COLO668 (cell line): ENCODE measurements at regions not wholly inside any gene's neighbourhood (a gene's known extent, or its start where the extent isn't known, plus 50 kb on each side); places are given as distances from the start of the nearest gene placed in this dataset.
A peak's percentile ranks its signal among the peaks of the same experiment; 100 is the strongest.

ENCODE experiments used
- DNase-seq: peaks from one replicate; lab custom pipeline; 2025; ENCODE audit not compliant: unreplicated experiment; lab: John Stamatoyannopoulos, UW

- no peak for DNase-seq
Measured at GRCh38 chr15:77823736-77824135, 191.0 kb upstream of the LINGO1 start.

DNA sequence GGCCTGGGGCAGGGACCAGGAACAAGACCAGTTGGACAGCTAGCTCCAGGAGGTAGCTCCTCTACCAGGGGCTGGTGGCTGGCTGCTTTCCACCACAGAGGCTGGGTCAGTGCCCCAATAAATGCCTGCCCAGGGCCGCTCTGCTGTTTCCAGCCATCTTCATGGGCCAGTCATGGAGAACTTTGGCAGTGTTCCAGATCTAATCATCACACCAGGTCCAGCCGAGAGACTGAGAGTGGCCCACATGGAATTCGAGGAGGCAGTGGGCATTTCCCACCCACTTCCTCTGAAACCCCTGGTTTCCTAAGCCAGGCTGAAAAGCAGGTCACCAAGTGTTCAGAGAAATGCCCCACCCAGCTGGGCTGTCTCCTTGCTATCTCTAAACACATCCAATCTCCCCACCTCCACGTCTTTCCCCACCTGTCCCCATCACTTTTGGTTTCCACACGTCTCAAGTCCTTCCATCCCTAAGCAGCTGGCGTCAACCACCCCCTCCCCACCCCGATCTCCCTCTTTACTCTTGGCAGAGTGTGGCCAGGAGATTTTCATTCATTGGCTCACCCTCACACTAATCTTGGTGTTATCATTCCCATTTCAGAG, 190.0 kb upstream of the LINGO1 start:
- DNase-seq = no peak

GRCh38 chr15:77821959-77822256, 189.2 kb upstream of the LINGO1 start:
- no peak for DNase-seq

- DNase-seq = peak; percentile 42
Measured at GRCh38 chr15:77821188-77821958, 188.7 kb upstream of the LINGO1 start.

DNA sequence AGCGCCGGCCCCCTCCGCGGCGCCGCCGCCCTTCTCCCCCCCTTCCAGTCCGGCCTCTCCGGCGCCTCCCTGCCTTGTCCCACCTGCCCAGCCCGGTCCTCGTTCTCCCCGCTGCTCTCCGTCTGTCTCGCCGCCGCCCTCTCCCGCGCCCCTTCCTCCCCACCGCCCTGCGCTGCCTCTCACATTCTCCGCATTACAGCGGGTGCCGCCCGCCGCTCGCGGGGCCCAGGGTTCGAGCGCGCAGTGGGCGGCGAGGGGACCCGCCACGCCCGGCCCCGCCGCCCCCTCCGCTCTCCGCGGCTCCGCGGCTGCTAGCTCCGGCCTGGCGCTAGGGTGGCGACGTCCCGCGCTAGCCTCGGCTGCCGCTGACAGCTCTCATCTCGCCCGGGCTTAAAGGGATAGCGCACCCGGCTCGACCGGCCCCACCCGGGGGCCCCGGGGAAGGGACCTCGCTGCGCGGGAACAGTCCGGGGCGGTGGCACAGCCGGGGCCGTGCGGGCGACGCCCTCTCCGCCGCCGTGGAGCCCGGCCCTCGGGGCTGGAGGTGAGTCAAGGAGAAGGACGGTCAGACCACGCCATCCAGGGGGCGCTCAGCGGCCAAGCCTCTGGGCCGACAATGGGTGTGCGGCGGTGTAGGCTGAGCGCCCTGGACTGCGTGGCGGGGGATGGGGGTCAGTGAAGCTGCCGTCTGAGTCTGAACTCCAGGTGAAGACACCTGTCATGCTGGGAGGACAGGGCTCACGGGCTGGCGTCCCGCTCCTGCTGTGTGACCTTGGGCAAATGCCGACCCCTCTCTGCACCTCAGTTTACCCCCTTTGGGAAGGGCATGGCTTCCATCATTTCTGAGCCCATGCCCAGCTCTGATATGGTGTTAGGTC, 187.4 kb upstream of the LINGO1 start:
- DNase-seq = peak; percentile 27

- DNase-seq = peak; percentile 12
Measured at GRCh38 chr15:77819048-77819850, 186.5 kb upstream of the LINGO1 start.

DNA sequence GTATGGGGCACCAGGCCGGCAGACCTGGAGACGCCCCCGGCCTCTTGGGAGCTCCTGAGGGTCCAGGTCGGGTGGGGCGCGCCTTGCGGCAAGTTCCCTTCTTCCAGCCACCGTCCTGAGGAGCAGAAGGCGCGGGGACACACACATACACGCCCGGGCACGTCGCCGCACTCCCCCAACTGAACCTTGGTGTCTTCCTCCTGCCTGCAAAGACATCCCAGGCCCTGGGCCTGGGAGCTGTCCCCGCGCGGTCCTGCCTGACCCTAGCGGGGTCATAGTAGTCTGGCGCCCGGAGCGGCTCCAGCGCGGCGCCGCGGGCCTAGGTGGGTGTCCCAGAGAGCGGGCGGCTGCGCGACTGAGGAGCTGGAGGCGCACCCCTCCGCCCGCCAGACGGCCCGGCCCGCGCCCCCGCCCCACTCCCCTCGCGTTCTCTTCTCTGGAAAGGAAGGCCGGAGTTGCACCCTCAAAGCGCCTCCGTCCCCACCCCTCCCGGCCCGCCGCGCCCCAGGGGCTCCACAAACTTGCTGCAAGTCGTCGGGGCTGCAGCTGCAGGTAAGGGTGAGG, 185.9 kb upstream of the LINGO1 start:
- DNase-seq = no peak

GRCh38 chr15:77817434-77817833, 184.7 kb upstream of the LINGO1 start:
- DNase-seq = no peak

DNA sequence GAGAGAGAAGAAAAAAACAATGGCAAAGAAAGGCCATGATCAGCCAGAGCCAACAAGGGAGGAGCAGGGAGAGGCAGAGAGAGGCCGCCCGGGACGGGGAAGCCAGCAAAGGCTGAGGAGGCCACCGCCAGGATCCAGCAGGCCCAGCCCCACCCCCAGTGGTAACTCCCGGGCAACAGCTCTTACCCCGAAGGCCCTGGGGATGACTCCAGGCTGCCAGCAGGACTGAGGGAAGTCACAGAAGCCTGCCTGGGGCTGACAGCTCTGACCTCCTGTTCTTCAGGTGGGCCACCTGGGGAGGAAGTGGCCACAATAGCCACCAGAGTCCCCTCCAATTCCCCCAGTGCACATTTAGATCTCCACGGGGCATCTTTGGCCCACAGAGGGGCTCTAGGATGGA, 184.3 kb upstream of the LINGO1 start:
- no peak for DNase-seq

GRCh38 chr15:77815015-77815414, 182.3 kb upstream of the LINGO1 start:
- no peak for DNase-seq

GRCh38 chr15:77812664-77813063, 180.0 kb upstream of the LINGO1 start:
- no peak for DNase-seq

DNA sequence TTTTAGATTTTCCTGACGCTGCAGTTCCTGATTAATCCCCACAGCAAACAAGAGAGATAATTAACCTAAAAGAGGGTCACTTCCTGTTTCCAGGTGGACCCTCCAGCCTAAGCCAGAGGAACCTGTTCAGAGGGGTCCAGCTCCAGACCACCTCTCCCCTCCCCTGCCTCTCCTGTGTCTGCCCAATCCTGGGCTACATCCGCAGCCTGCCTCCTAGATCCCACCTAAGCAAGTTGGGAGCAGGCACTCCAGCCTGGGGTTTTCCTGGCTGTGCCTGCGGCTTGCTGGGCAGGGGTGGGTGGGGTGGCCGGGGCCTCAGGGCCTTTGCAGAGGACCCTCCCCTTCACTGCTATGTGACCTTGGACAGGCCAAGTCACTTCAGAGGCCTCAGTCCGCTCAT, 178.6 kb upstream of the LINGO1 start:
- DNase-seq = no peak

GRCh38 chr15:77810130-77810571, 177.4 kb upstream of the LINGO1 start:
- DNase-seq = no peak

GRCh38 chr15:77808581-77809177, 176.0 kb upstream of the LINGO1 start:
- no peak for DNase-seq

DNA sequence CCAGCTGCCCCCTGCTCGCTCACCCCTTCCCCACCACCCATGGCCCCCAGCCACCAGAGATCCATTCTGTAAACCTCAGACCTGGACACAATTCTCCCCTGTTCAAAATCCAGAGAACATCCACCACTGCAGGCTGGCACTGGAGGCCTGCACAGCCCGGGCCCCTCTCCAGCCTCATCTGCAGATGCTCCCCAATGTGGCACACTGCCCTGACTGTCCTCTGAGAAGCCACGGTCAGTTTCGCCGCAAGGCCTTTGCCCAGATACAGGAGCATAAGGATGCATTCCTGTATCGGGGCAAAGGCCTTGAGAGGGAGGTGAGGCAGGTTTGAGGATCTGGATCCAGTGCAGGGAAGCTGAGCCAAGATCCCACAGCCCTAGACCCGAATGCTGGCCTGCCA, 175.4 kb upstream of the LINGO1 start:
- no peak for DNase-seq

DNA sequence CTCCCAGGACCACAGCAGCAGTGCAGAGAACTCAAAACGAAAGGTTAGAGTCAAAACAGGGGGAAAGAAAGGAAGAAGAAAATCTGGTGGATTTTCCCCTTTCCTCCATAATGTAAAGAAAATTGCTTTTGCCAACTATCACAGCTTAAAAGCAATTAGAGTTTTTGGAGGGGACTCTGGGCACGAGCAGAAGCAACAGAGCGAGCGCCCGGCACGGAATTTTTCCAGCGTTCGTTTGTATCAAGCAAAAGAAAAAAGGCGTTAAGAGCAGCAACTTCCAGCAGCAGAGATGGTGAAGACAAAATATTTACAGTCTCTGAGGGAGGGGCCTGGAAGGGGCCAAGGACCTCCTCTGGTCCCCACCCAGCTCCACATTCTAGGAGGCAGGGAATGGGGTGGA, 174.9 kb upstream of the LINGO1 start:
- no peak for DNase-seq

GRCh38 chr15:77807115-77807514, 174.4 kb upstream of the LINGO1 start:
- no peak for DNase-seq

- no peak for DNase-seq
Measured at GRCh38 chr15:77804210-77804609, 171.5 kb upstream of the LINGO1 start.

- DNase-seq = no peak
Measured at GRCh38 chr15:77803487-77803886, 170.8 kb upstream of the LINGO1 start.

GRCh38 chr15:77800305-77800704, 167.6 kb upstream of the LINGO1 start:
- no peak for DNase-seq
